ENCODE measurements at regions not wholly inside any gene's neighbourhood (a gene's known extent, or its start where the extent isn't known, plus 50 kb on each side); places are given as distances from the start of the nearest gene placed in this dataset.

GRCh38 chr3:17974206-17974841 lies 231.9 kb upstream of the TBC1D5 start:
- no peak for FAIRE-seq

GRCh38 chr3:17972959-17973906 lies 230.8 kb upstream of the TBC1D5 start:
- no peak for FAIRE-seq

GRCh38 chr3:17972476-17972875 lies 230.0 kb upstream of the TBC1D5 start:
- no peak for FAIRE-seq

- FAIRE-seq = no peak
Measured at GRCh38 chr3:17972030-17972429, 229.6 kb upstream of the TBC1D5 start.

- FAIRE-seq = no peak
Measured at GRCh38 chr3:17969985-17970568, 227.6 kb upstream of the TBC1D5 start.

GRCh38 chr3:17969244-17969643 lies 226.8 kb upstream of the TBC1D5 start:
- no peak for FAIRE-seq

- FAIRE-seq = no peak
Measured at GRCh38 chr3:17967953-17968607, 225.6 kb upstream of the TBC1D5 start.

GRCh38 chr3:17967111-17967510 lies 224.7 kb upstream of the TBC1D5 start:
- no peak for FAIRE-seq

- no peak for FAIRE-seq
Measured at GRCh38 chr3:17965331-17965730, 222.9 kb upstream of the TBC1D5 start.

- FAIRE-seq = no peak
Measured at GRCh38 chr3:17964108-17964507, 221.7 kb upstream of the TBC1D5 start.

GRCh38 chr3:17955411-17955810 lies 213.0 kb upstream of the TBC1D5 start:
- FAIRE-seq = no peak

- no peak for FAIRE-seq
Measured at GRCh38 chr3:17954801-17955200, 212.4 kb upstream of the TBC1D5 start.

GRCh38 chr3:17951241-17951640 lies 208.8 kb upstream of the TBC1D5 start:
- FAIRE-seq = no peak

- FAIRE-seq = no peak
Measured at GRCh38 chr3:17949101-17949500, 206.7 kb upstream of the TBC1D5 start.

- FAIRE-seq = no peak
Measured at GRCh38 chr3:17947833-17948232, 205.4 kb upstream of the TBC1D5 start.

GRCh38 chr3:17946619-17947018 lies 204.2 kb upstream of the TBC1D5 start:
- FAIRE-seq = no peak

GRCh38 chr3:17945799-17946399 lies 203.5 kb upstream of the TBC1D5 start:
- FAIRE-seq = no peak

- FAIRE-seq = no peak
Measured at GRCh38 chr3:17945018-17945798, 202.8 kb upstream of the TBC1D5 start.

GRCh38 chr3:17942856-17943255 lies 200.4 kb upstream of the TBC1D5 start:
- FAIRE-seq = no peak

GRCh38 chr3:17941766-17942165 lies 199.3 kb upstream of the TBC1D5 start:
- FAIRE-seq = no peak

- no peak for FAIRE-seq
Measured at GRCh38 chr3:17941152-17941551, 198.7 kb upstream of the TBC1D5 start.

- no peak for FAIRE-seq
Measured at GRCh38 chr3:17939157-17939556, 196.7 kb upstream of the TBC1D5 start.
